Esophagus muscularis mucosa (tissue), 4 donors: ENCODE measurements at regions not wholly inside any gene's neighbourhood (a gene's known extent, or its start where the extent isn't known, plus 50 kb on each side); places are given as distances from the start of the nearest gene placed in this dataset.

Experiments
- DNase-seq: peaks from one replicate; pipeline ENCODE4 v3.0.0-alpha.2; 2017; ENCODE audit errors: extremely low spot score
- H3K27ac ChIP-seq, 4 donors: fragments of 200-600 bp; sonication (generic); replicated peaks in 1 of 4; 1 replicate in 3 of 4; 2 replicates in 1 of 4; pipeline ENCODE4 v1.5.1; 2016 to 2019; ENCODE audit warnings: mild to moderate bottlenecking in 1 of 4
- H3K27me3 ChIP-seq, 4 donors: fragments of 200-600 bp; sonication (generic); one replicate each; pipeline versions ENCODE4 v1.5.1 to v1.6.0; 2016 to 2019
- H3K36me3 ChIP-seq, 4 donors: fragments of 200-600 bp; sonication (generic); one replicate each; pipeline ENCODE4 v1.5.1; 2016 to 2019
- H3K4me1 ChIP-seq, 4 donors: fragments of 200-600 bp; sonication (generic); one replicate each; pipeline ENCODE4 v1.5.1; 2016 to 2019
- H3K4me3 ChIP-seq, 4 donors: fragments of 200-600 bp; sonication (generic); 1 replicate in 2 of 4; 2 replicates in 2 of 4; pipeline ENCODE4 v1.5.1; 2016 to 2019; ENCODE audit warnings: mild to moderate bottlenecking in 4 of 4, moderate library complexity in 1 of 4
- H3K9me3 ChIP-seq, 4 donors: fragments of 200-600 bp; sonication (generic); 1 replicate in 3 of 4; 2 replicates in 1 of 4; pipeline ENCODE4 v1.5.1; 2016 to 2019
- CTCF ChIP-seq, 3 experiments: fragments of 200-600 bp in 2 of 3; fragments of 450-650 bp in 1 of 3; sonication (generic) in 2 of 3; IDR thresholded peaks; one replicate each; pipeline ENCODE4 v1.5.1; 2017 to 2019; ENCODE audit warnings: antibody characterized with exemption in 3 of 3, mild to moderate bottlenecking in 2 of 3, moderate library complexity in 1 of 3
- EP300 ChIP-seq: sonication (generic); formaldehyde crosslinking; IDR thresholded peaks from one replicate; pipeline ENCODE4 v1.6.1; 2017; ENCODE audit warnings: antibody characterized with exemption
- POLR2A ChIP-seq: fragments of 450-650 bp; IDR thresholded peaks from one replicate; pipeline ENCODE4 v1.6.1; 2017; ENCODE audit warnings: antibody characterized with exemption, moderate library complexity, mild to moderate bottlenecking, low read depth
- POLR2AphosphoS5 ChIP-seq, 2 donors: sonication (generic); formaldehyde crosslinking; IDR thresholded peaks; one replicate each; pipeline ENCODE4 v1.6.1; 2017; ENCODE audit warnings: antibody characterized with exemption in 2 of 2
- WGBS: methylation state at CpG from one replicate; pipeline ENCODE4 v1.1.5; 2018; 5-methylcytosine and 5-hydroxymethylcytosine counted together
- intact Hi-C: fragments of 100-400 bp; cut with DNase I; formaldehyde crosslinking; loops from one replicate; pipeline ENCODE4 v1.15.1; 2023

GRCh38 chr12:13562915-13563742 lies 366.6 kb downstream of the EMP1 start:
- no peak overlapping the region for H3K27ac ChIP-seq
- DNase-seq = no peak
- H3K4me1 ChIP-seq = no peaks in the 10 kb centered on the region
- 97% methylated on average over 48 of the region's 53 CpGs for WGBS
- H3K36me3 ChIP-seq = no peaks in the 10 kb centered on the region
- H3K9me3 ChIP-seq = no peaks in the 10 kb centered on the region
- TF ChIP-seq POLR2A = no peak
- TF ChIP-seq EP300 = no peak
- no peak for TF ChIP-seq CTCF (IDR thresholded peaks at IDR 0.05)
- TF ChIP-seq POLR2AphosphoS5 (IDR thresholded peaks at IDR 0.05) = no peak
- intact Hi-C loops = no loop called here
- H3K4me3 ChIP-seq = no peak overlapping the region
- H3K27me3 ChIP-seq = no peaks in the 10 kb centered on the region

- no peaks in the 10 kb centered on the region for H3K27me3 ChIP-seq
- 88% methylated on average over 4 of the region's 4 CpGs for WGBS
- H3K36me3 ChIP-seq = no peaks in the 10 kb centered on the region
- intact Hi-C loops = no loop called here
- H3K4me3 ChIP-seq = no peak overlapping the region
- no peak for DNase-seq
- no peaks in the 10 kb centered on the region for H3K9me3 ChIP-seq
- no peaks in the 10 kb centered on the region for H3K4me1 ChIP-seq
- H3K27ac ChIP-seq = no peak overlapping the region
- TF ChIP-seq POLR2AphosphoS5 (IDR thresholded peaks at IDR 0.05) (no peak), POLR2A (no peak), CTCF (IDR thresholded peaks at IDR 0.05) (no peak), EP300 (no peak)
Observed at GRCh38 chr12:13561923-13562322, 365.4 kb downstream of the EMP1 start.

- no peaks in the 10 kb centered on the region for H3K36me3 ChIP-seq
Observed at GRCh38 chr12:13559318-13559978, 362.9 kb downstream of the EMP1 start.

GRCh38 chr12:13552830-13553229 lies 356.3 kb downstream of the EMP1 start:
- Histone ChIP-seq H3K4me1 (no peaks in the 10 kb centered on the region), H3K36me3 (no peaks in the 10 kb centered on the region), H3K27ac (no peak overlapping the region), H3K4me3 (no peak overlapping the region), H3K27me3 (no peaks in the 10 kb centered on the region), H3K9me3 (no peaks in the 10 kb centered on the region)
- intact Hi-C loops = no loop called here
- DNase-seq = no peak
- WGBS = 68% methylated on average over 4 of the region's 4 CpGs
- TF ChIP-seq EP300 = no peak
- TF ChIP-seq POLR2AphosphoS5 (IDR thresholded peaks at IDR 0.05) = no peak
- TF ChIP-seq POLR2A = no peak
- TF ChIP-seq CTCF (IDR thresholded peaks at IDR 0.05) = no peak

More at GRCh38 chr12:13559318-13559978, 362.9 kb downstream of the EMP1 start:
- DNase-seq = no peak
- intact Hi-C loops = no loop called here
- Histone ChIP-seq H3K4me1 (no peaks in the 10 kb centered on the region), H3K4me3 (no peak overlapping the region), H3K27ac (no peak overlapping the region), H3K9me3 (no peaks in the 10 kb centered on the region), H3K27me3 (no peaks in the 10 kb centered on the region)
- 71% methylated on average over 8 of the region's 8 CpGs for WGBS
- TF ChIP-seq CTCF (IDR thresholded peaks at IDR 0.05) (no peak), POLR2AphosphoS5 (IDR thresholded peaks at IDR 0.05) (no peak), POLR2A (no peak), EP300 (no peak)
